Dedifferentiated amniotic fluid mesenchymal stem cell (primary cell): ENCODE measurements at regions not wholly inside any gene's neighbourhood (a gene's known extent, or its start where the extent isn't known, plus 50 kb on each side); places are given as distances from the start of the nearest gene placed in this dataset.
"Not testable (repeated sequence)": the region's sequence is repeated elsewhere in the genome, so short reads cannot be mapped to it uniquely, and the experiment has no call there.

ENCODE experiments used
- DNase-seq: peaks from one replicate; pipeline ENCODE4 v3.0.0-alpha.2; 2016; ENCODE audit errors: extremely low spot score

GRCh38 chr18:51330148-51330547 lies 132.7 kb upstream of the MEX3C start:
- DNase-seq, result no peak

GRCh38 chr18:51330739-51331138 lies 133.3 kb upstream of the MEX3C start:
- DNase-seq, result no peak

- no peak for DNase-seq
Measured at GRCh38 chr18:51337406-51337805, 139.9 kb upstream of the MEX3C start.

- DNase-seq, result no peak
Measured at GRCh38 chr18:51339856-51340255, 142.4 kb upstream of the MEX3C start.

GRCh38 chr18:51340332-51340731 lies 142.9 kb upstream of the MEX3C start:
- DNase-seq, result no peak

GRCh38 chr18:51342815-51343214 lies 145.3 kb upstream of the MEX3C start:
- DNase-seq, result no peak

GRCh38 chr18:51345848-51346391 lies 148.4 kb upstream of the MEX3C start:
- DNase-seq, result no peak

- no peak for DNase-seq
Measured at GRCh38 chr18:51346404-51346803, 148.9 kb upstream of the MEX3C start.

- no peak for DNase-seq
Measured at GRCh38 chr18:51350081-51350480, 152.6 kb upstream of the MEX3C start.

GRCh38 chr18:51355841-51356240 lies 158.4 kb upstream of the MEX3C start:
- DNase-seq, result no peak

GRCh38 chr18:51360301-51360700 lies 162.8 kb upstream of the MEX3C start:
- DNase-seq, result not testable (repeated sequence)

- no peak for DNase-seq
Measured at GRCh38 chr18:51361130-51361860, 163.8 kb upstream of the MEX3C start.

- DNase-seq, result no peak
Measured at GRCh38 chr18:51363384-51363783, 165.9 kb upstream of the MEX3C start.

GRCh38 chr18:51370996-51371395 lies 173.5 kb upstream of the MEX3C start:
- DNase-seq, result no peak

GRCh38 chr18:51371929-51372328 lies 174.4 kb upstream of the MEX3C start:
- DNase-seq, result no peak

GRCh38 chr18:51382081-51382480 lies 184.6 kb upstream of the MEX3C start:
- DNase-seq, result no peak

GRCh38 chr18:51383116-51383515 lies 185.6 kb upstream of the MEX3C start:
- no peak for DNase-seq

GRCh38 chr18:51383711-51384110 lies 186.2 kb upstream of the MEX3C start:
- DNase-seq, result no peak

GRCh38 chr18:51385270-51385669 lies 187.8 kb upstream of the MEX3C start:
- DNase-seq, result no peak

GRCh38 chr18:51390702-51391101 lies 193.2 kb upstream of the MEX3C start:
- DNase-seq, result no peak

- DNase-seq, result no peak
Measured at GRCh38 chr18:51391215-51391614, 193.7 kb upstream of the MEX3C start.

GRCh38 chr18:51391731-51392130 lies 194.2 kb upstream of the MEX3C start:
- no peak for DNase-seq

GRCh38 chr18:51397347-51397962 lies 200.0 kb upstream of the MEX3C start:
- no peak for DNase-seq
